HTR-8/SVneo (cell line): ENCODE measurements at regions not wholly inside any gene's neighbourhood (a gene's known extent, or its start where the extent isn't known, plus 50 kb on each side); places are given as distances from the start of the nearest gene placed in this dataset.
"Not testable (repeated sequence)": the region's sequence is repeated elsewhere in the genome, so short reads cannot be mapped to it uniquely, and the experiment has no call there.

Source experiments
- DNase-seq: peaks from one replicate; pipeline ENCODE4 v3.0.0; 2011; ENCODE audit warnings: low spot score, mixed read lengths; ENCODE audit not compliant: insufficient read length
- FAIRE-seq: peaks from 2 replicates; lab custom pipeline; 2011; peaks lifted over from hg19 to GRCh38; lab: Jason Lieb, UNC

- DNase-seq (no peak), FAIRE-seq (no peak)
These were observed 121.0 kb downstream of the NREP start for GRCh38 chr5:111635916-111636570.

DNA sequence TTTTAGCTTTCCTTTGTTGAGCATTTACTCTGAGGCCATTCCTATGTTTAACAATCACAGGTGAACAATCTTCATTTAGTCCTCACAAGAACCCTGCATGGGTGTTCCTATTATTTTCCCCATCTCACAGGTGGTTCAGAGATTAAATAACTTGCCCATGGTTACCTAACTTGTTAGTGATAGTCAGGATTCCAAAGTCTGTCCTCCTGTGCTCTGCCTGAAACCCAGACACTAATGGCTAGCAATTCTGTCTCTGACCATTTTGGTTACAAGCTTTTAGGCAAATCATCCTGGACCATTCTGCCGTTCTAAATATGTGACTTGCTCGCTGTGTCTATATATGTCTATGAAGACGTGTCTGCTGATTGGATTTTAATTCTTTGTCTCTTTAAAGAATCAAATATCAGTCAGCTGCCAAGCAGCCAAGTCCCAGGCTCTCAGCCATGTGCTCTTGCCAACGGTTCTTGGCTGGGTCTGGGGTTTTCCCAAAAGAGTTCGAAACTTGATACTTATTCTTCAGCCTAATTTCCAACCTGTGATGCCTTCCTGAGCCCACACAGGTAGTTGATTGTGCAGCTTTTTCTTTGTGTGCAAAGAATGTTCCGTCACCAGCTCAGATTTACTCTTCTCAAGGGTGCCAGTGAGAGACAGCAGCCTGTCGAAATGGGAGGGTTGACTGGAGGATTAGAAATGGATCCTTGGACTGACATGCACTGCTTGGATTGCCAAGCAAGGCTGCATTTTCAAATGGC is 121.7 kb downstream of the NREP start:
- no peak for DNase-seq
- peak; percentile 31 for FAIRE-seq

DNA sequence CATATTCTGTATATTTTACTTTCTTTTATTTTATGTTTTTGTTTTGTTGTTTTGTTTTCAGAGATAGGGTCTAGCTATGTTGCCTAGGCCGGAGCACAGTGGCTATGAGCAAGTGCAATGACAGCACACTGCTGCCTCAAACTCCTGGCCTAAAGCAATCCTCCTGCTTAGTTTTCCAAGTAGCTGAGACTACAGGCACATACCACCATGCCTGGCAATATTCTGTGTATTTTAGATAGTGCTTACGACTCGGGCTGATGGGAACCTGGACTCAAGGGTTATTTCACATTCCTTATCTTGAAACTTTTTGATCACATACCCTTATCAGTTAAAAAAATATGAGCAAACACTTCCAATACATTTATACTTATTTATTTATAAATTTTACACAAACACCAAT is 119.0 kb upstream of the STARD4 start:
- no peak for FAIRE-seq
- no peak for DNase-seq

DNA sequence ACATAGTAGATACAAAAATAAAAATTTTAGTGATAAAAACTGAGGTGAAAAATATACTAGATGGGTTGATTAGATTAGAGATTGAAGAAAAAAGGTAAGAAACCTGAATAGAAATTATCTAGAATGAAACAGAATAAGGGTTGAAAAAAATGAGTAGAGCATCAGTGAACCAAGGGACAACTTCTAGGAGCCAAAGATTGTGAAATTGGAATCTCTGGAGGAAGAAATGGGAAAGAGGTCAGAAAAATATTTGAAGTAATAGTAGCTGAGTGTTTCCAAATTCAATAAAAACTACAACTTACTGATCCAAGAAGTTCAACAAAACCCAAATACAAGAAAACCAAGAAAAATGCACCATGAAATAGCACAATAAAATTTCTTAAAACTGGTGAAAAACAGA is 116.6 kb upstream of the STARD4 start:
- DNase-seq (no peak), FAIRE-seq (no peak)

- no peak for DNase-seq
- FAIRE-seq, result no peak
These were observed 115.5 kb upstream of the STARD4 start for GRCh38 chr5:111627862-111628261.

- DNase-seq (no peak), FAIRE-seq (no peak)
These were observed 114.3 kb upstream of the STARD4 start for GRCh38 chr5:111626473-111627148.

DNA sequence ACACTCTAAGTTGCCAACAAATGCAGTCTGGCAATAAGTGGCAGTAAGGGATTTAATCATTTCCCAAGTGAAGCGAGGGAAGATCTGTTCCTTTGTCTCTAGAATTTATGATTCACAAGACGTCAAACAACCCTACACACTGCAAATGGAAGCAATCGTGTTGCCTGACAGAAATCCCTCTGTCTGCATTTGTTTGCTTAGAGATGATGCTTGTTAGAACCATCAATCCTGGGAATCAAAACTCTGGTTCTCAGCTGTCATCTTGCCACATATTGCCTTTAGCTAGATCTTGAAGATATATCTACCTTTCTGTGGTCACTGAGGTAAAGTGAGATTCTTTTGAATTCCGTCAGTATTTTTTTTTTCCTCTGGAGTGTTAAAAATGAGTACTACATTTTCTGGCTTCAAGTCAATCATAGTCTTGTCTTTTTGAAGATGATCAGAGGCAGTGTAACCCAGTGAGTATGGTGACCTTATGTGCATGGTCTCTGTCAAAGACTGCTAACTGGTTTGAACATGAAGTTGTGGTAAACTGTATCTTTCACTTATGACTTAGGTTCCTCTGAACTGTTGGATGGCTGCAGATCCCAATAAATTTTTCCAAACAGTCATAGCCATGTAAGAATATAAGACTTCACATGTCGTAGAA is 106.4 kb upstream of the STARD4 start:
- FAIRE-seq, result peak; percentile 48
- no peak for DNase-seq

DNA sequence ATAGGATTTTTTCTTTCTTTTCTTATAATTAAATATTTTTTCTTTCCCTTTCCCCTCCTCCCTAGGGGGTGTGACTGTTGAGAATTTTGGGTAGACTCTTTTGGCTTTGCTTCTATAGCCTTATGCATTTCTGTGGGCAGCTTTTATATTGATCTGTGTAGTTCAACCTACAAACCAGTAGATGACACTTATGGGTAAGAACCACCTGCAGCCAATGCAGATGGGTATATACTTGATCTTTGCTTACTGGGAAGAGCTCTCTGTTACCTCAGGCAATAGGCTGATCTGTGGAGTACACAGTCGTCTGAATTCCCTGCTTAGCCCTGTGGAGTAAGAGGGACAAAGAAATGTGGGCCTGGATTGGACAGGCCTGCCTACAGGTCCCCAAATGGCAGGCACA is 102.7 kb upstream of the STARD4 start:
- FAIRE-seq (no peak), DNase-seq (no peak)

GRCh38 chr5:111612013-111612630 is 99.8 kb upstream of the STARD4 start:
- not testable (repeated sequence) for DNase-seq, FAIRE-seq

- FAIRE-seq, result no peak
- no peak for DNase-seq
These were observed 93.9 kb upstream of the STARD4 start for GRCh38 chr5:111606194-111606593.

- FAIRE-seq (peak; percentile 20), DNase-seq (peak; percentile 58)
These were observed 91.1 kb upstream of the STARD4 start for GRCh38 chr5:111603446-111603827.

GRCh38 chr5:111602817-111603445 is 90.6 kb upstream of the STARD4 start:
- DNase-seq, result no peak
- no peak for FAIRE-seq

GRCh38 chr5:111598996-111599395 is 86.7 kb upstream of the STARD4 start:
- no peak for DNase-seq
- FAIRE-seq, result no peak

- FAIRE-seq (no peak), DNase-seq (no peak)
These were observed 85.2 kb upstream of the STARD4 start for GRCh38 chr5:111597491-111597890.

DNA sequence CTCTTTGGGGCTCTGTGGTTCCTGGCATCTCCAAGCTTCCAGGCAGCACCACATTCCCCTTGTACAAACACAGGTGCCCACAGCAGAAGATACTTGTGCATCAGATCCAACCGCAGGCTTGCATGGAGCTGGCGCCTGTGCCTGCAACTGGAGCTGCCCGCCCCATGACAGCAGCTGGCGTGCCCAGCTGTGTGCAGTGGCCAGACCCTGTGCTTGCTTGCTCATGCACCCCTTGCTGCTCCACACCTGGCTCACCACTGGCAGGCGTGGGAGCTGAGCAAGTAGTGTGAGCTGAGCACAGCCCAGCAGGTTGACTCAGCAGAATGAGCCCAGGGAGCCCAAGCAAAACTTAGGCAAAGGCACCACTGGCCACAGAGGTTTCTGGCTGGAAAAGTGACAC is 84.4 kb upstream of the STARD4 start:
- FAIRE-seq (no peak), DNase-seq (no peak)

- FAIRE-seq (no peak), DNase-seq (no peak)
These were observed 83.1 kb upstream of the STARD4 start for GRCh38 chr5:111595425-111595824.

GRCh38 chr5:111589316-111589715 is 77.0 kb upstream of the STARD4 start:
- FAIRE-seq (no peak), DNase-seq (no peak)

- DNase-seq (no peak), FAIRE-seq (no peak)
These were observed 75.4 kb upstream of the STARD4 start for GRCh38 chr5:111587728-111588127.

- no peak for FAIRE-seq
These were observed 73.6 kb upstream of the STARD4 start for GRCh38 chr5:111585946-111586345.

DNA sequence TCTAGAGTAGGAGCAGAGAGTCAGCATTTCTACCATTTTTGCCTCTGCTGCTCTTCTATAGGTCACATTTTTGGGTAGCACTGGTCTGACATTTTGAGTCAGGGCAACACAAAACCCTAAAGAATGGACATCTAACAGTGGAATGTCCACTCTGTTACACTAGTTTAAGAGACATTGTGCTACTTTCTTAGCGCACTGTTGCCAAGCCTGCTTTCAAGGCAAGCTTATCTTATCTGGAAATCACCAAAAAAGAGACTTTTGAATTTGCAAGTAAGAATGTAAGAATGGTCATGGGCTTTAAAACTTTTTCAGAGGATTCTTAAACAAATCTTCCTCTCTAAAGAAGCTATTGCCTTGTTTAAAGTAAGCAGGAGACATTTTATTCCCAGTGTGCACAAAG is 73.0 kb upstream of the STARD4 start:
- DNase-seq (no peak), FAIRE-seq (no peak)

More at GRCh38 chr5:111585946-111586345, 73.6 kb upstream of the STARD4 start:
- DNase-seq, result no peak
